GM13977 (cell line): ENCODE measurements at regions not wholly inside any gene's neighbourhood (a gene's known extent, or its start where the extent isn't known, plus 50 kb on each side); places are given as distances from the start of the nearest gene placed in this dataset.

Experiments
- DNase-seq: peaks from one replicate; pipeline ENCODE4 v3.0.0; 2012; ENCODE audit warnings: low spot score
- CTCF ChIP-seq: IDR thresholded peaks from 2 replicates; pipeline ENCODE4 v1.5.1; 2012; ENCODE audit warnings: mild to moderate bottlenecking, control low read depth; ENCODE audit not compliant: insufficient read depth; ENCODE audit errors: extremely low read depth, missing control alignments
- in situ Hi-C: fragments of 300-500 bp; cut with MboI; formaldehyde crosslinking; loops from one replicate; pipeline ENCODE4 v1.12.0; 2022; ENCODE audit warnings: low sequenced_read_pairs, low pct_unique_long_range_greater_than_20kb, mixed read lengths, inconsistent platforms; ENCODE audit not compliant: unreplicated experiment

GRCh38 chr1:102593276-102593675 is 515.0 kb downstream of the COL11A1 start:
- TF ChIP-seq CTCF, result no peak
- in situ Hi-C loops, result no loop called here
- no peak for DNase-seq

GRCh38 chr1:102588536-102588935 is 519.8 kb downstream of the COL11A1 start:
- no peak for DNase-seq
- in situ Hi-C loops, result no loop called here
- TF ChIP-seq CTCF, result no peak

- in situ Hi-C loops, result no loop called here
- TF ChIP-seq CTCF, result no peak
Measured at GRCh38 chr1:102586022-102586421, 522.3 kb downstream of the COL11A1 start.

GRCh38 chr1:102580806-102581205 is 527.5 kb downstream of the COL11A1 start:
- no peak for DNase-seq
- no peak for TF ChIP-seq CTCF
- in situ Hi-C loops, result no loop called here

More at GRCh38 chr1:102586022-102586421, 522.3 kb downstream of the COL11A1 start:
- no peak for DNase-seq

- TF ChIP-seq CTCF, result no peak
- in situ Hi-C loops, result no loop called here
- no peak for DNase-seq
Measured at GRCh38 chr1:102578804-102579203, 529.5 kb downstream of the COL11A1 start.

- no peak for TF ChIP-seq CTCF
- no peak for DNase-seq
- in situ Hi-C loops, result no loop called here
Measured at GRCh38 chr1:102572637-102573036, 535.7 kb downstream of the COL11A1 start.

- TF ChIP-seq CTCF, result no peak
- no peak for DNase-seq
- in situ Hi-C loops, result no loop called here
Measured at GRCh38 chr1:102566182-102566581, 542.1 kb downstream of the COL11A1 start.
